NCI-H446 (cell line): ENCODE measurements at regions not wholly inside any gene's neighbourhood (a gene's known extent, or its start where the extent isn't known, plus 50 kb on each side); places are given as distances from the start of the nearest gene placed in this dataset.
"Not testable (repeated sequence)": the region's sequence is repeated elsewhere in the genome, so short reads cannot be mapped to it uniquely, and the experiment has no call there.

Source experiments
- DNase-seq, 2 experiments: peaks; one replicate each; lab custom pipeline; 2025; lab: John Stamatoyannopoulos, UW

DNA sequence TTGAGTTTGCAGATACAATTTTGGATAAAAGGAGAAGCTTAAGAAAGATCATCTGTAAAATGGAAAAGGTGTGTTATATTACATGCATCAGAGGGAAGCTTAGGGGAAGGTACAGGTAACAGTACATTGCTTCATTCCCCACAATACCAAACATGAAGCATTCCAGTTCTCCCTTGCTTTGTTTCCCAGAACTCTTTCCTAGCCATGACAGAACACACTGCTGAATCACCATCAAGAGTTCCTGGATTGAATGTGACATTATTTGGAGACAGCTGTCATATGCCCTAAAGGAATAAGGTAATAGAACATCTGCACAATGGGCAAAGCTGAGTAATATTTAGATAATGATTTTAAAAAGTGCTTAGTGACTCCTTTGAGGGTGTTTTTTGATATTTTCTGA lies 303.5 kb upstream of the ST8SIA4 start:
- no peak for DNase-seq

DNA sequence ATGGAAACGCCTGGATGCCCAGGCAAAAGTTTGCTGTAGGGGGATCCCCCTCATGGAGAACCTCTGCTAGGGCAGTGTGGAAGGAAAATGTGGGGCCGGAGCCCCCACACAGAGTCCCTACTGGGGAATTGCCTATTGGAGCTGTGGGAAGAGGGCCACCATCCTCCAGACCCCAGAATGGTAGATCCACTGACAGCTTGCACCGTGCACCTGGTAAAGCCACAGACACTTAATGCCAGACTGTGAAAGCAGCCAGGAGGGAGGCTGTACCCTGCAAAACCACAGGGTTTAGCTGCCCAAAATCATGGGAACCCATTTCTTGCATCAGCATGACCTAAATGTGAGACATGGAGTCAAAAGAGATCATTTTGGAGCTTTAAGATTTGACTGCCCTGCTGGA lies 302.0 kb upstream of the ST8SIA4 start:
- not testable (repeated sequence) for DNase-seq

DNA sequence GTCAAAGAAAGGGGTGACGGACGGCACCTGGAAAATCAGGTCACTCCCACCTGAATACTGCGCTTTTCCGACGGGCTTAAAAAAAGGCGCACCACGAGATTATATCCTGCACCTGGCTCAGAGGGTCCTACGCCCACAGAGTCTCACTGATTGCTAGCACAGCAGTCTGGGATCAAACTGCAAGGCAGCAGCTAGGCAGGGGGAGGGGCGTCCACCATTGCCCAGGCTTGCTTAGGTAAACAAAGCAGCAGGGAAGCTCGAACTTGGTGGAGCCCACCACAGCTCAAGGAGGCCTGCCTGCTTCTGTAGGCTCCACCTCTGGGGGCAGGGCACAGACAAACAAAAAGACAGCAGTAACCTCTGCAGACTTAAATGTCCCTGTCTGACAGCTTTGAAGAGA lies 277.3 kb upstream of the ST8SIA4 start:
- not testable (repeated sequence) for DNase-seq

DNA sequence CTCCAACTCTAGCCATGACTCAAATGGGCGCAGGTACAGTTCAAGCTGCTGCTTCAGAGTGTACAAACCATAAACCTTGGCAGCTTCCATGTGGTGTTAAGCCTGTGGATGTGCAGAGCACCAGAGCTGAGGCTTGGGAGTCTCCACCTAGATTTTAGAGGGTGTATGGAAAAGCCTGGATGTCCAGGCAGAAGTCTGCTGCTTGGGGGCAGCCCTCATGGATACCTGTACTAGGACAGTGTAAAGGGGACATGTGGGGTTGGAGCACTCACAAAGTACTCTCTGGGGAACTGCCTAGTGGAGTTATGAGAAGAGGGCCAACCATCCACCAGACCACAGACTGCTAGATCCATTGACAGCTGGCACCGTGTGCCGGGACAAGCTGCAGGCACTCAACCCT lies 273.5 kb upstream of the ST8SIA4 start:
- no peak for DNase-seq

DNA sequence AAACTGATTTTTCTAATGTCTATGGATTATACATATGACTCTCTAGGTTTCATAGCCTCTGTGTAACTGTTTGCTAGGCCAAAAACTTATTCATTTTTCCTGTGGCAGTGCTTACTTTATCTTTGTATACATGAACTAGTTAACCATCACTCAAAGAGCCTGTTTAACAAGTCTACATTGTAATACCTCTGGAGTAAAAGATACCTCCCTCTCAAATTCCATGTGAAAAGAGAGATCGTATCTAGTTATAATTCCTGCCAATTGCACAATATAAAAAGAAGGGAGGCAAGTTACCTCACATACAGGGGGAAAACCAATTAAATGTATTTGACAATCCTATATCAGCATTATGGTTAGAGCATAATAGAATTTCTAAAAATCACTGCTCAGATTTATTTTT lies 271.9 kb upstream of the ST8SIA4 start:
- no peak for DNase-seq

DNA sequence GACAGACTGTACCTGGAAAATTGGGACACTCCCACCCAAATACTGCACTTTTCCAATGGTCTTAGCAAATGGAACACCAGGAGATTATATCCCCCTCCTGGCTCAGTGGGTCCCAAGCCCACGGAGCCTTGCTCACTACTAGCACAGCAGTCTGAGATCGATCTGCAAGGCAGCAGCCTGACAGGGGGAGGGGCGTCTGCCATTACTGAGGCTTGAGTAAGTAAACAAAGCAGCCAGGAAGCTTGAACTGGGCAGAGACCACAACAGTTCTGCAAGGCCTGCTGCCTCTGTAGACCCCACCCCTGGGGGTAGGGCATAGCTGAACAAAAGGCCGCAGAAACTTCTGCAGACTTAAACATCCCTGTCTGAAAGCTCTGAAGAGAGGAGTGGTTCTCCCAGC lies 260.0 kb upstream of the ST8SIA4 start:
- no peak for DNase-seq

DNA sequence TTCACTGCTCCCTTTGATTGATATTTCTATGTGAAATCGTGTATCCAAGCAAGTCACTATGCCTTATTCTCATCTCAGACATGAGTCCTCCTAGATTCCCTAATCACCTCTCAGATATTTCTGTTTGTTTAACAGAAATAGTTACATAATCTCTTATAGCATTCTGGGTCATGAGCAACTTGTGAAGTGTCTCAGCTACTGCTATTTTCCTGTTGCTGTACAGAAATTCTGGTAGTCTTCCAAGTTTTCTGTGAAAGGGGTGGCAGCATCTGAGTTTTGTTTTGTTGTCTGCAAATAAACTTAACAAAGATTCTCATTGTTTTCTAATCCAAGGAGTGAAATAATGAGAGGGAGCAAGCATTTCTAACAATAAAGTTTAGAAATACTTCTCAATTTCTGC lies 256.9 kb upstream of the ST8SIA4 start:
- DNase-seq, result peak in 1 of 2 experiments; percentile 2

DNA sequence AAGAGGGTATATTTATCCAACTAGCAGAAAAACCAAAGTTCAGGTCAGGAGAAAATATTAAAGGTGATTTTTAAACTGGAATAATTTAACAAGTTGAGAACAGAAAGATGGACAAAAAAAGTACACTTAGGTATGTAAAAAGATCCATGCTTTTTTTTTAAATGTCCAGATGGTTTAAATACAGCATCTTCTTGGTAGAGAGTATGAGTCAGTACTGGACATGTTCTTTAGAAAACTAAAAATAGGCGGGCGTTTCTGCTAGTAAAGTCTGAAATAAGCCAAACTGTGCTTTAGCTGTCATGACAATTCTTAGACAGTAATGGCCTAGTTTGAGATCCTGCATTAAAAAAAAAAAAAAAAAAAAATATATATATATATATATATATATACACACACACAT lies 255.9 kb upstream of the ST8SIA4 start:
- no peak for DNase-seq

DNA sequence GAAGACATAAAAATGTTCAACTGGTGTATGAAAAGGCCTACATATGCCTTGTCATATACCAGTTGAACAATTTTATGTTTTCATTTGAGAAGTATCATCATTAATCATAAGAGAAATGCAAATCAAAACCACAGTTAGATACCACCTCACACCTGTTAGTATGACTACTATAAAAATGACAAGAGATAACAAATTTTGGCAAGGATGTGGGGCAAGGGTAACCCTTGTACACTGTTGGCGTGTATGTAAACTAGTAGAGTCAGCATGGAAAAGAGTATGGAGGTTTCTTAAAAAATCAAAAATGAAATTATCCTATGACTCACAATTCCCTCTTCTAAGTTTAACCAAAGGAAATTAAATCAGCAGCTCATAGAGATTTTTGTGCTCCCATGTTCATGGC lies 250.4 kb upstream of the ST8SIA4 start:
- DNase-seq, result no peak

DNA sequence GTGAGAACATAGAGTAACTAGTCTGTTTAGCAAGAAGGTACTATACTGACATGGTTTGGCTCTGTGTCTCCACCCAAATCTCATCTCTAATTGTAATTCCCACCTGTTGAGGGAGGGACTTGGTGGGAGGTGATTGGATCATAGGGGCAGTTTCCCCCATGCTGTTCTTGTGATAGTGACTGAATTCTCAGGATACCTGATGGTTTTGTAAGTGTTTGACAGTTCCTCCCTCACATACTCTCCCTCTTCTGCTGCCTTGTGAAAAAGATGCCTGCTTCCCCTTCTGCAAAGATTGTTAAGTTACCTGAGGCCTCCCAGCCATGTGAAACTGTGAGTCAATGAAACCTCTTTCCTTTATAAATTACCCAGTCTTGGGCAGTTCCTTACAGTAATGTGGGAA lies 240.4 kb upstream of the ST8SIA4 start:
- DNase-seq, result no peak

DNA sequence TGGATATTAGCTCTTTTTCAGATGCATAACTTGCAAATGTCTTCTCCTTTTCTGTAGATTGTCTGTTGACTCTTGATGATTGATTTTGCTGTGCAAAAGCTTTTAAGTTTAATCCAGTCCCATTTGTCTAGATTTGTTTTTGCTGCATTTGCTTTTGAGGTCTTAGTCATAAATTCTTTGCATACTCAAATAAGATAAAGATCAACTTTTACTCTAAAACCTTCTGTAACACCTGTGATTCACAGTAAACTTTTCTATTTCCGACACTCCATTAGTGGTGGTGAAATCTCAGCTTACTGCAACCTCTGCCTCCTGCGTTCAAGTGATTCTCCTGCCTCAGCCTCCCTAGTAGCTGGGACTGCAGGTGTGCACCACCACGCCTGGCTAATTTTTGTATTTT lies 239.0 kb upstream of the ST8SIA4 start:
- no peak for DNase-seq

DNA sequence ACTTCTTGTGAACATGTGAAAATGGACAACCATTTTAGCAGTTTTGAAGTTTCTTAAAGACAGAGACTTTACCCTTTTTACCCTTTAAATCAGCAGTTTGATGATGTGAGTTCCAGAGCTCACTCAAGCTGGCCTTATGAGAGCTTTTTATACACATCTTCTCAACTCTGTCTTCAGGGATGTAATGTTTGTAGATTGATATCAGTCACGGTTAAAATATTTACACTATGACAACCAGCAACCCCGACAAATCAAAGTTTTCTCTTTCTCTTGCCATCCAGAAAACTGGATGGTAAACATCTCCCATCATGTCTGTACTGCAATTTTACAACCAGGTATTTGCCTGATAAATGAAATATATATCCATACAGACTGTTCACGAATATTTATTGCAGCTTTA lies 233.4 kb upstream of the ST8SIA4 start:
- DNase-seq, result no peak

DNA sequence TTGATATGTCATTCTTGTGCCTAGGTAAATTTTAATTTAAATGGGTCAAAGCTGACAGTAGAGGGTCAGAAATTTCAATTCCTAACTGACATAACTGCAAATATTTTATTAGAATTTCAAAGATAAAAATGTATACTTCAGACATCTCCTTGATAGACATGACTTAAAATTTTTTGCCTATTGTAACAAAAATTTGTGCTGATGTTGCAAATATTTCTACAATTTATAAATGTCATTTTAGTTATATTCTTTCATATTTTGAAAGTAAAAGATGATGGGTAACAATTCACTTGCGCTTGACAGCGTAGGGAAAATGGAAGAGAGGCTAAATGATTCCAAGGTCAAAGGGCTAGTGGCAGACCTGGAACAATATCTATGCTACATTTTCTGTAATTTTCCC lies 220.3 kb upstream of the ST8SIA4 start:
- no peak for DNase-seq

DNA sequence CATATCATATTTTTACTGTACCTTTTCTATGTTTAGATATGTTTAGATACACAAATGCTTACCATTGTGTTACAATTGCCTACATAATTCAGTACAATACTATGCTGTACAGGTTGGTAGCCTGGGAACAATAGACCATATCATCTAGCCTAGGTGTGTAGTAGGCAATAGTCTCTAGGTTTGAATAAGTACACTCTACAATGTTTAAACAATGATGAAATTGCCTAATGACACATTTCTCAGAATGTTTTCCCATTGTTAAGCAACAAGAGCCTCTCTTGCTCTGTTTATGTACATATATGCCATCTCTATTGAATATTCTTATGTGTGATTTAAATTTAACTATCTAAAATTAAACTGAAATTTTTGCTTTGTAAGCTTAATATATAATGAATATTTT lies 209.6 kb upstream of the ST8SIA4 start:
- no peak for DNase-seq

DNA sequence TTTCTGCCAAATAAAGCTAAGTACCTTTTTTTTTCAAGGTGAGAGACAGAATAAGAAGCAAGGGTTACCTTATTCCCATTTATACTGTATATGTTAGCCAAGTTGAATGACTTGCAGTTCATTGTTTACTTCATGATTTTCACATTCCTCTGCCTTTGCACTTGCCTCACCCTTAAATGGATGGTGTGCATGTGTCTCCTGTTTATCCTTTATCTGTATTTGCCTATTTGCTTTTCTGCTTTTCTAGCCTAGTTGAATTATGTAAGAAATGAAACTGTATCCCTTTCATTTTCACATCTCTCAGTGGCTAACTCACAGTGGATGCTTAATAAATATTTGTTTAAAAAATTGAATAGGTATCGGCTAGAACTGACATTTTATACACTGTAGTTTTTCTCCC lies 200.8 kb upstream of the ST8SIA4 start:
- DNase-seq, result no peak

DNA sequence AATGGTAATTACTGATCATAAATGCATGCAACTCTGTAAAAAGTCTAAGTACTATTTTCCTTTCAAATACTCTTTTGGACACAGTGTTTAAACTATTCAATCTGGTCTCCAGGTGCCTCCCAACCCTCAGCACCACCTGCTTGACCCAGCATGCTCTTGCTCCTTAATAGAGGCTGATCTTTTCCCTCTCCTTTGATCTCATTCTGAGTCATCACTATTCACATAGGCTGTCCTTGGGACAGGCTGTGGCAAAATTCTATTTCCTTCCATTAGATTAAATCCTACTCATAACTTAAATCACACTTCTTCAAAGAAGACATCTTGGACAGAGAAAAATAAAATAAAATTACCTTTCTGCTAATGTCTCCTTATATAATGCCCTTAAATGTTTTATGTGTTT lies 199.4 kb upstream of the ST8SIA4 start:
- DNase-seq, result no peak

DNA sequence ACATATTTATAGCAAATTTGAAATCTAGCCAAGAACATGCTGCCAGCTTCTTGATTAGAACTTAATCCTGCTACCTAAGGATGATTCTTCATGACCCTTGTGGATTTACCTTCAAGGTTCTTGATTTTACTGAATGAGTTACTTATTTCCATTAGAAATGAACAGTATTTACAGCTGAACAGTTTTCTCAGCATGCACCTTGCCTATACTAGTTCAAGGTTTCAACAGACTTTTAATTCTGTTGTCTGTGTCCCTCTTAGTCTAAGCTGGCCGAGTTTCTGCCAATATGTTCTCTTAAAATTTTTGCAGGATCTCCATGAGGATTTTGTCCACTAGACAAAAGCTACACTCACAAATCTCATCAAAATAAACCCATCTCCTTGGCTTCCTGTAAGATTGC lies 188.8 kb upstream of the ST8SIA4 start:
- DNase-seq, result no peak

DNA sequence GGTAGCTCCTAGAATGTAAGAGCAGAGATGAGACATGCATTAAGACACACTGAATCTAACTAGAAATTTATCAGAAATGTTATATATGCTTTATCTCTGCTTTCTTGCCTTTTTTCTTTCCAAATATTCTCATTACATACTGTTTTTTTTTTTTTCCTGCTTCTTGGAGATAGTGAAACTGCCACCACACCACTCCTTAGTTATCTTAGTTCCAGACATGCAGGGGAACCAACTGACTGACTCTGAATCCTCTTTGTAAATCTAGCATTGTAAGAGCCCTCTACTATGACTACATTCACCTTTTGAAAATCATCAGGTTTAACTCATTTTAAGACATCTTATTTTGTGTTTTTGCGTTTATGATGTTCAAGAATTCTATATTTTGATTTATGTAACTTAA lies 181.3 kb upstream of the ST8SIA4 start:
- DNase-seq, result no peak

DNA sequence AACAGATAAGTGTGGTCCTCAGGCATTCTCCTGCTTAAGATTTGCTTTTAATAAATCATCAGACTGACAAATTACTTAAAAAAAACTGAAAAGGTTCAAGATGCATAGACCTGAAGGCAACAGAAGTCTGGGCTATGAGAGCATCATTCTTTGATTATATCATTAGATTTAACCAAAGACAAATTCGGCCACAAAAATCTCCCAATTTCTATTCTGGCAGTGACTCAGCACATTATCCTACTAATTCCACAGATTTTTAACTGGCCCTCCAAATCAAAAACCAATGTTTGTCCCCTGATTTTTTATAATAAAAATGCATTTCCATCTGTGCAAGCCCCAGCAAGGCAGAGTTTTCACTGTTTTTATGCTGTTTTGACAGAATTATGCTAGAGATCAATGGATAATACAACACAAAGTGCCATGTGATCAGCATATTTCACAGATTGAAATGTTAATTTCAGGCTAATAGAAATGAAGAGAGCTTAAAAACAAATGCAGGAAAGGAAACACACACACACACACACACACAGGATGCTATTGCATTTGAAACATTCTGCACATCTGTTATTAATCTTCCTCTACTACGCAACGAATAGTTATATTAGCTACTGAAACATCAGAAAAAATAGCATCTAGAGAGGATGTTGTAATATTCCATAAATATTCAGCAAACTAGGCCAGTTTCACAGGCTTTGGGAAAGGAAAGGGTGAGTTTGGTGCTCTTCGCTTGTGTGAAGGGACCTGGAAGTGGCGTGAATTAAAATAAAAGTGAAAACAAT lies 177.6 kb upstream of the ST8SIA4 start:
- no peak for DNase-seq

DNA sequence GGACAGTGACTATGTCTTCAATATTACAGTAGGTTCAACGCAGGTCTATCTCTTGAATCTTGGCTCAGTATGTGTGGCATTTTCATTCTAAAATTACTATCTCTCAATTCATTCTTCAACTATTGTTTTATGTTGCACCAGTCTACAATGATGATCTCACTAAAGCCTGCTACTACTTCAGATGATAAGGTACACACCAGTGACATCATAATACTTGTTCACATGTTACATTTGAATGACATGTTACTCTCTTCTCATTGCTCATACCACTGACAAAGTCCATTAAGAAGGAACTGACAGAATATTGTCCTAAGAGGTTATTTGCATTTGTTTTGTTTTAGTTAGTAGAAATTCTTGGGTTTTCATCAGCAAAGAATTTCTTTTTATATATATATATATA lies 165.2 kb upstream of the ST8SIA4 start:
- DNase-seq, result no peak

DNA sequence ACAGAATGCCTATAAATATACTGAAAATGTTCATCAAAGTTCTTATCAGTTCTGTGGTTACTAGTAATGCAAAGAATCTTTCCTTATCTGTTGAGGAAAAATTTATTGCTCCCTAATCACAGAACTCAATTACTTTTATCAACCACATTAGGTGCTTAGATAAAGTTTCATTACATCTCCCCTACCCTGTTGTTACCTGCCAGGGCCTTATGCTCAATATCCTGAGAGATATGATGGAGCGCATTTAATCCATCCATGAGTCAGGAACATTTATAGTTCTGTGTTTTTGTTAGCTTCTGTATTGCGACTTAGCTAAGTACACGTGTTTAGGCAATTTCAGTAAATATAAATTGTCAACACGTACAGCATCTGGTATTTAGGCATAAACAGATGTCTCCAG lies 164.3 kb upstream of the ST8SIA4 start:
- no peak for DNase-seq

DNA sequence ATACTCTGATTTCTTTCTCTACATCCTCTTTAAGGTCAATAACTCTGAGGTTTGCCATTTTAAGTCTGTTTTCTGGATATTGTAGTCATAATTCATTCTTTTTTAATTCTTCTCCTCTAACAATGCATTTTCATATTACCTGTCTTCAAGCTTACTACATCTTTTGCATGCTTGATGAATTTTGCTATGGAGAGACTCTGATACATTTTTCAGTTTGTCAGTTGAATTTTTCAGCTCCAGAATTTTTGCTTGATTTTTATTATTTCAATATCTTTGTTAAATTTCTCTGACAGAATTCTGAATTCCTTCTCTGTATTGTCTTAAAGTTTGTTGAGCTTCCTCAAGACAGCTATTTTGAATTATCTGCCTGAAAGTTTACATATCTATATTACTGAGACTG lies 159.8 kb upstream of the ST8SIA4 start:
- no peak for DNase-seq

DNA sequence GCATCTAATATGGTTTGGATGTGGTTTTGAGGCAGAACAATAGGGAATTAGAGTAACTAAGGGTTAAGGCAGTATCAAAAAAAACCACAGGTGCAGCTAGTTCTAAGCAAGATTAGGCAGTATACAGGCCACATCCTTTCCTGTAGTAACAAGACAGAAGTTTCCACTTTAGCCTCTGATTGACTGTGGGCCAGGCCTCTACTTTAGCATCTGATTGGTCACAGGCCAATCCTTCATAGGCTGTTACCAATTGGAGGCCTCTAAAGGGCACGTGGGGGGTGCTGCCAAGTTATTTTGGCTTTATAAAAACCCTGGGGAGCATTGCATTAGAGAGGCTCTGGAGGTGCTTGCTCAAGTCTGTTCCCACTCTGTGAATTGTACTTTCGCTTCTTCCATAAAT lies 144.1 kb upstream of the ST8SIA4 start:
- no peak for DNase-seq

DNA sequence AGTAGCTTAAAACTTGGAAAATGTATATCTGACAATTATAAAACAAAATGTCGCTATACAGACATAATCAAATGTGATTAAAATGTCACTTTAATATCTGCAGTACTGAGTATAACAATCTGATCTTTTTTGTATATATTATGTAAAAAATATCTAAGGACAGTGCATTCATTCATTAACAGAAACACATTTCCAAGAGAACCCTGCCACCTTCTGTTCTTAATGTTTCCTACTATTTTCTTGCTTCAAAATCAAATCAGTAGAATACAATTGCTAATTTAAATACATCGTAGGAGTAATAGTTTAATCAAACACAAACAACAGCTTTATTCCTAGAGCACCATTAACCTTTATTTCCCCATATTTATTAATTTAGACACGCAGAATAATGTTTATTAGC lies 142.6 kb upstream of the ST8SIA4 start:
- no peak for DNase-seq

DNA sequence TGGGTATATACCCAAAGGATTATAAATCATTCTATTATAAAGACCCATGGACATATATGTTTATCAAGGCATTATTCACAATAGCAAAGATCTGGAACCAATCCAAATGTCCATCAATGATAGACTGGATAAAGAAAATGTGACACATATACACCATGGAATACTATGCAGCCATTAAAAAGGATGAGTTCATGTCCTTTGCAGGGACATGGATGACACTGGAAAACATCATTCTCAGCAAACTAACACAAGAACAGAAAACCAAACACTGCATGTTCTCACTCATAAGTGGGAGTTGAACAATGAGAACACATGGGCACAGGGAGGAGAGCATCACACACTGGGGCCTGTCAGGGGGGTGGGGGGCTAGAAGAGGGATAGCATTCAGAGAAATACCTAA lies 136.9 kb upstream of the ST8SIA4 start:
- DNase-seq, result not testable (repeated sequence)
